Psoas muscle (tissue), 7 donors: ENCODE measurements at regions not wholly inside any gene's neighbourhood (a gene's known extent, or its start where the extent isn't known, plus 50 kb on each side); places are given as distances from the start of the nearest gene placed in this dataset.

Source experiments
- ATAC-seq, 4 donors: fragments of 200-7000 bp; cut with Tn5 transposase; one replicate each; pipeline ENCODE4 v1.9.1; 2020; ENCODE audit warnings: moderate library complexity in 3 of 4, mild to moderate bottlenecking in 2 of 4
- DNase-seq, 2 donors: peaks; one replicate each; pipeline ENCODE4 v3.0.0-alpha.2; 2020
- H3K27ac ChIP-seq: fragments of 200-600 bp; one replicate; pipeline ENCODE4 v1.8.0; 2022
- H3K27me3 ChIP-seq, 3 donors: fragments of 200-600 bp in 1 of 3; one replicate each; pipeline versions ENCODE4 v1.6.1 to v1.8.0; 2013 to 2022; ENCODE audit warnings: low read length in 2 of 3, mild to moderate bottlenecking in 2 of 3, moderate library complexity in 1 of 3; ENCODE audit not compliant: insufficient read depth in 3 of 3
- H3K36me3 ChIP-seq, 2 donors: fragments of 200-600 bp in 1 of 2; one replicate each; pipeline versions ENCODE4 v1.6.1 to v1.8.0; 2013 to 2022; ENCODE audit warnings: low read depth in 1 of 2, mild to moderate bottlenecking in 1 of 2, moderate library complexity in 1 of 2; ENCODE audit not compliant: insufficient read depth in 1 of 2
- H3K4me1 ChIP-seq: fragments of 200-600 bp; one replicate; pipeline ENCODE4 v1.8.0; 2022
- H3K4me3 ChIP-seq: fragments of 200-600 bp; one replicate; pipeline ENCODE4 v1.8.0; 2022; ENCODE audit warnings: mild to moderate bottlenecking
- H3K9me3 ChIP-seq: fragments of 200-600 bp; one replicate; pipeline ENCODE4 v1.8.0; 2022
- CTCF ChIP-seq: fragments of 200-600 bp; IDR thresholded peaks from one replicate; pipeline ENCODE4 v1.8.0; 2022; ENCODE audit warnings: antibody characterized with exemption
- WGBS, 3 donors: extraction: QIAGEN DNeasy Blood & Tissue Kit; methylation state at CpG; one replicate each; pipeline versions ENCODE4 v1.1.6 to v1.1.7; 2013; 5-methylcytosine and 5-hydroxymethylcytosine counted together
- intact Hi-C, 2 donors: fragments of 100-400 bp; cut with DNase I; formaldehyde crosslinking; loops; one replicate each; pipeline versions ENCODE4 v1.11.0 to v1.14.2; 2022
- donor health status: healthy with polysubstance abuse.
- donor health status: DM: no; HTN: no; CAD: no; lungs with moderate emphysema.
- donor health status: Bipolar disorder and iron deficiency.
- donor health status: healthy.
- donor health status: DM: yes; HTN: yes; CAD: no.
- donor health status: DM: no; HTN: no; CAD: no.
- donor health status: DM: yes; HTN: yes; CAD: no.

GRCh38 chr18:61108706-61109105, 224.5 kb upstream of the CDH20 start:
- DNase-seq (no peak), ATAC-seq (no peak)
- H3K27ac ChIP-seq = no peak overlapping the region
- no peak for TF ChIP-seq CTCF
- intact Hi-C loops = no loop called here
- no peaks in the 10 kb centered on the region for H3K36me3 ChIP-seq
- H3K27me3 ChIP-seq = no peaks in the 10 kb centered on the region
- no peak overlapping the region for H3K4me3 ChIP-seq
- H3K9me3 ChIP-seq = no peaks in the 10 kb centered on the region
- H3K4me1 ChIP-seq = no peaks in the 10 kb centered on the region

GRCh38 chr18:61123309-61123708, 209.9 kb upstream of the CDH20 start:
- no peak overlapping the region for H3K27ac ChIP-seq
- intact Hi-C loops = no loop called here
- no peak for TF ChIP-seq CTCF
- no peaks in the 10 kb centered on the region for H3K27me3 ChIP-seq
- DNase-seq (no peak), ATAC-seq (no peak)
- no peak overlapping the region for H3K4me3 ChIP-seq
- WGBS, 3 donors = 77 to 84% (median 83%) methylated on average over 2 of the region's 2 CpGs
- H3K36me3 ChIP-seq = no peaks in the 10 kb centered on the region
- H3K9me3 ChIP-seq = no peaks in the 10 kb centered on the region
- no peaks in the 10 kb centered on the region for H3K4me1 ChIP-seq

GRCh38 chr18:61127714-61128467, 205.3 kb upstream of the CDH20 start:
- H3K4me3 ChIP-seq = no peak overlapping the region
- ATAC-seq = no peak
- H3K4me1 ChIP-seq = no peaks in the 10 kb centered on the region
- no peak for TF ChIP-seq CTCF
- no peak overlapping the region for H3K27ac ChIP-seq
- no peaks in the 10 kb centered on the region for H3K9me3 ChIP-seq
- no peaks in the 10 kb centered on the region for H3K36me3 ChIP-seq
- 38 to 41% (median 38%) methylated on average over 6 of the region's 6 CpGs for WGBS, 3 donors
- H3K27me3 ChIP-seq = no peaks in the 10 kb centered on the region
- no peak for DNase-seq
- intact Hi-C loops = no loop called here

- Histone ChIP-seq H3K27me3 (no peaks in the 10 kb centered on the region), H3K36me3 (no peaks in the 10 kb centered on the region), H3K27ac (no peak overlapping the region), H3K9me3 (no peaks in the 10 kb centered on the region), H3K4me3 (no peak overlapping the region), H3K4me1 (no peaks in the 10 kb centered on the region)
- ATAC-seq (no peak), DNase-seq (no peak)
- intact Hi-C loops = no loop called here
- no peak for TF ChIP-seq CTCF
These were observed 204.2 kb upstream of the CDH20 start for GRCh38 chr18:61129001-61129400.

GRCh38 chr18:61132031-61132430, 201.2 kb upstream of the CDH20 start:
- Histone ChIP-seq H3K4me1 (no peaks in the 10 kb centered on the region), H3K9me3 (no peaks in the 10 kb centered on the region), H3K27ac (no peak overlapping the region), H3K36me3 (no peaks in the 10 kb centered on the region), H3K27me3 (no peaks in the 10 kb centered on the region), H3K4me3 (no peak overlapping the region)
- ATAC-seq (no peak), DNase-seq (no peak)
- intact Hi-C loops = no loop called here
- TF ChIP-seq CTCF = no peak
- 72 to 80% (median 73%) methylated on average over 2 of the region's 2 CpGs for WGBS, 3 donors
